ENCODE measurements at regions not wholly inside any gene's neighbourhood (a gene's known extent, or its start where the extent isn't known, plus 50 kb on each side); places are given as distances from the start of the nearest gene placed in this dataset.
"Not testable (repeated sequence)": the region's sequence is repeated elsewhere in the genome, so short reads cannot be mapped to it uniquely, and the experiment has no call there.

DNA sequence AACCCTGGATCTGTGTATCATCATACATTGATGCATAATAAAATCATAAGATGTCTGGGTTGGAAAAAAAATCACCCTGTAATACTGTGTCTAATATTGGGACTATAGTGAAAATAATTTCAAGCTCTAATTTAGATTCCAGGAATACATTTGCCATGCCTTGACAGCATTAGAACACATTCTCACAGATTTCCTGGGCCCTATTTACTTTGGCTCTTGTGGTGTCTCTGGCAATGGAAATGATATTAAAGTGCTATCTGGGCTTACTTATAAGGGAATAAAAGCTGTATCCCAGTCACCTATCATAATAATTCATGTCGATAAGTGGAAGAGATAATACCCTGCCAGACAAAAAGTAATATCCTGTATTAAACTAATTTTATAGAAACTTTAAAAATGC, 472.0 kb downstream of the ZPLD1 start:
- DNase-seq (ENCODE audit: low spot score): no peak

DNA sequence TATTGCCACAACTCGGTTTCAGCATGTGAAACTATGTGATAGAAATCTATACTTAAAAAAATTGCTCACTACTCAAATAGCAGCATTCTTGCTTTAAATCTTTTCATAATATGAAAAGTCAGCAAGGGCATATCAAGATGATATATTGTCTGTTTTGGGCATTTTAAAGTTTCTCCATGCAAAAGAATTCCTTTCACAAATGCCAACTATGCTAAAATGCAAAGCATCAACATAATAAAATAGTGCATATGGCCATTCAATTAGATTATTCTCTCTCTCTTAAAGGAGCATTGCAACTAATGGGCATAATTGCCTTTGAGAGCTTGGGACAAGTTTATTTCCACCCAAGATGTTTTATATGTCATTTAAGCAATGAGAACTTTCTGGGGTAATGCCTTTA, 475.1 kb downstream of the ZPLD1 start:
- no peak for DNase-seq (ENCODE audit: low spot score)

DNA sequence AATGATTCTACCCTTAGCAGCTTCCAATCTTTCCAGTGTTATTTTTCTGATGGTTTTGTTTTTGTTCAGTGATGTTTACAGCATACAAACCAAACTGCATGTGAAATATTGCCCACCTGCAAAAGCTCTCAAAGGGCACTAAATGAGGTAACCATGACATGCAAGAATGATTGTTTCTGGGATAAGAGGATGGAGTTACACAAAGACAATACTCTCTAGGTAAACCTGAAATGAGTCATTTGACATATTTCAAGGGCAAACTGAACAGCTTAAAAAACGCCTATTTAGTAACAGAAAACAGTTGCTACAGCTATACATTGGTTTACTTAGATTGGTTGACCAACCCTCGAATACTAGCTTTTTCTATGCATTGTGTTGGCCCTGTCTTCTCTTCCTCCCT, 481.7 kb downstream of the ZPLD1 start:
- DNase-seq (ENCODE audit: low spot score): no peak

DNA sequence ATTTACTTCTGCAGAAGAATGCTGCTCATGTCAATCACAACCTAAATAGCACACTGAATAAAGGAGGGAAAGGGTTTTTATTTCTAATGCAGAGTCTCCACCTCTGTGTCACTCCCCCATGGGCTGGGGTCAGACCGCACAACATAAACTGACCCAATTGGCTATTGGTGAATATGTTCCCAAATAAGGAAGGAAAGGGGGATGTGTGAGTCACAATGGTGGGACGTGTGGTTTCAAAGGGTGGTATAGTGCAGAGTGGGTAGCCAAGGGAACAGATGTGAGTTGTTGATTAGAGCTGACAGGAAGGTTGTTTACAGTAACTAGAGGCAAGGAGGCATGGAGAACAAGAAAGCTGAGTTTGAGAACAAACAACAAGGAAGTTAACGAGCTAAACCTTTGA, 491.8 kb downstream of the ZPLD1 start:
- DNase-seq (ENCODE audit: low spot score): no peak

DNA sequence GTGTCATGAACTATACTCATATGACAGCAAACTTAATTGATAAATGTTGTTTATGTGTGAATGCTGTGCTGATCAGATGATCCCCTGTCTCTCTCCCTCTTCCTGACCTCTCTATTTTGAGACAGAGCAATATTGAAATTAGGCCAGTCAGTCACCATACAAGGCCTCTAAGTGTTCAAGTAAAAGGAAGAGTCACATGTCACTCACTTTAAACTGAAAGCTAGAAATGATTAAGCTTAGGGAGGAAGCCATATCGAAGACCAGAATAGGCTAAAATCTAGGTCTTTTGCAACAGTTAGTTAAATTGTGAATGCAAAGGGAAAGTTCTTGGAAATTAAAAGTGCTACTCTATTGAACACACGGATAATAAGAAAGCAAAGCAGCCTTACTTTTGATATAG, 498.6 kb downstream of the ZPLD1 start:
- DNase-seq (ENCODE audit: low spot score): no peak

DNA sequence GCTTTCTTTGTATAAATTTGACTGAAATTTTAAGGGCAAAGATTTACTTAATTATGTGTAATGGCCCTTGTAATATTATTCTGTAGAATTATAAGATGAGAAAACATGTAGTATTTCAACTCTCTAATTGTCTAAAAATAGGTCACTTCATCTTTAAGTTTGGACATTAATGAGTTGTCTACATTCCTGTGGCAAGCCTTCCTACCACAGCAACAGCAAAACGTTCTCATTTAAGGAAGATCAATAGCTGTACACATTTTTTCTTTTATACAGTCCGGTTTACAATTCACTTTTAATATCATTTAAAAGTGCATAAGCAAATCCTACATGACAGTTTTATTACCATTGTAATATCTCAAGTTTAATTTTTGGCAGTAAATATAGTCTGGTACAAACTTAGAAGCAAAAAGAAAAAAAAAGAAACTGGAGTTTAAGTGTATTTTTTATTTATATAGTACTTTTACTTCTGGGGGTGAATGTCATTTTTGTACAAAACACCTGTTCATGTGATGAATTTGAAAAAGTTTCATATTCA, 501.8 kb downstream of the ZPLD1 start:
- DNase-seq (ENCODE audit: low spot score): no peak

DNA sequence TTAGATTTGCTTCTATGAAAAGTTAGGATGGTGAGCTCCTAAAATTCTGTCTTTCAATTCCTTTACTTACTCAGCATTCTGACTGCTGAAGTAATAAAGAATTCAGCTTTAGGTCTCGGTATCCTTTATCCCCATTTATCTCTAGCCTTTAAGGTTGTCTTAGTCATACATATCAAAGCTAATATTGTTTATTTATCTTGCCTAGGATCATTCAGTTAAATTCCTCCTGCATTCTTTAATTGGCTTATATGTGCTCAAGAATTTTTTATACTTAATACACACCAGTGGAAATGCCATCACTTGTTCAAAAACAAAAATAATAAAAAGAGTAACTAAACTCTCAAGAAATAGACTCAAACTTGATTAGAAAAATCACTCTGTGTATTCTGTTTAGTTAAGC, 507.0 kb downstream of the ZPLD1 start:
- no peak for DNase-seq (ENCODE audit: low spot score)

DNA sequence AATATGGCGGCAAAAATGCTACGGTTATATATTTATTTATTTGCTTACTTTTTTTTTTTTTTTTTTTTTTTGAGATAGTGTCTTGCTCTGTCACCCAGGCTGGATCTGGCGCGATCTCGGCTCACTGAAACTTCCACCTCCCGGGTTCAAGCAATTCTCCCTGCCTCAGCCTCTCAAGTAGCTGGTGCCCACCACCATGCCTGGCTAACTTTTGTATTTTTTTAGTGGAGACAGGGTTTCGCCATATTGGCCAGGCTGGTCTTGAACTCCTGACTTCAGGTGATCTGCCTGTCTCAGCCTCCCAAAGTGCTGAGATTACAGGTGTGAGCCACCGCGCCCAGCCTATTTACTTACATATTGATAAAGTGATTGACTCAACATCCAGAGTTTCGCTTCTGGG, 511.6 kb downstream of the ZPLD1 start:
- not testable (repeated sequence) for DNase-seq (ENCODE audit: low spot score)

DNA sequence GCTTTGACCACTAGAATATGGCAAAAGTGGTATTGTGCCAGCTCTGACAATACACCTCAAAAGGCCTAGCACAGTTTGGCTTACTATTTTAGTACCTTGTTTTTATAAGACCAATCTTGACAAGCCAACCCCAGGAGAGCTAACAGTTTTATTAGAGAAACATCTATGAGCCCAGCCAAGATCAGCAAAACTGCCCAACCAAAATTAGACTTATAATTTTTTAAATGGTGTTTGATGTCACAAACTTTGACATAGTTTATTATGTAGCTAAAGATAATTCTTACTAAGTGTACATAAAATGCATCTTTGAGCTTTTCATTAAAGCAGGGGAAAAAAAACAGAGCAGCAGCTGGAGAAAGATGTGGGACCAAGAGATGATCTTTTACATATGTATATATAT, 537.5 kb downstream of the ZPLD1 start:
- no peak for DNase-seq (ENCODE audit: low spot score)

DNA sequence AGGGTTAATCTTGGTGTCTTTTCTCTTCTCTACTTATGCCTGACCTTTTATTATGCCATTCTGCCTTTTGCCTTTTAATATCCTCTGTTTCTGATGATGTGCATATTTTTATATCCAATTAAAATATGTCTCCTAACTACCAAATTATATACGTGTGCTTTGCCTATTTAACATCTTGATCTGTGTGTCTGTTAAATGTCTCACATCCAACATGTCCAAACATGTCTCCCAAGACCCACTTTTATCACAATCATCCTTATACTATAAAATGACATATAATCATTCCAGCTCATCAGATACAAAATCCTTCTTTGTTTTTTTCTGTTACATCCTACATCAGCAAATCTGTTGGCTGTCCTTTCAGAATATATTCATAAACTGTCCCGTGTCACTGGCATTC, 539.5 kb downstream of the ZPLD1 start:
- no peak for DNase-seq (ENCODE audit: low spot score)

DNA sequence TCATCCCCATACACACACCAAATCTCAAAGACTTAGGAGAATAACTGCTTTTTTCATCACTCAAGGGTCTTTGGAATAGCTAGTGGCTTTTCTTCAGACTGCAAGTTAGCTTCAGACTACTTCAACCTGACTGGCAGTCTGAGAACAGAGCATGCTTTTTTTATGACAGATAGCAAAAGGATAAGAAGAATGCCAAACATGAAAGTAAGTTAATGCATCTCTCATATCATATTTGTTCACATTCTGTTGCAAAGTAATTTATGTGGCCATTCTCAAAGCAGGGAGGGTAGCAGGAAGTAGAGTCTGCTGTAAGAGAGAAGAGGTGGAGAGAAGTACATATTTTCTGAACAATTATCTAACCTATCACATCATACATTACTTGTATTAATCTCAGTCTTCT, 544.4 kb downstream of the ZPLD1 start:
- DNase-seq (ENCODE audit: low spot score): no peak

DNA sequence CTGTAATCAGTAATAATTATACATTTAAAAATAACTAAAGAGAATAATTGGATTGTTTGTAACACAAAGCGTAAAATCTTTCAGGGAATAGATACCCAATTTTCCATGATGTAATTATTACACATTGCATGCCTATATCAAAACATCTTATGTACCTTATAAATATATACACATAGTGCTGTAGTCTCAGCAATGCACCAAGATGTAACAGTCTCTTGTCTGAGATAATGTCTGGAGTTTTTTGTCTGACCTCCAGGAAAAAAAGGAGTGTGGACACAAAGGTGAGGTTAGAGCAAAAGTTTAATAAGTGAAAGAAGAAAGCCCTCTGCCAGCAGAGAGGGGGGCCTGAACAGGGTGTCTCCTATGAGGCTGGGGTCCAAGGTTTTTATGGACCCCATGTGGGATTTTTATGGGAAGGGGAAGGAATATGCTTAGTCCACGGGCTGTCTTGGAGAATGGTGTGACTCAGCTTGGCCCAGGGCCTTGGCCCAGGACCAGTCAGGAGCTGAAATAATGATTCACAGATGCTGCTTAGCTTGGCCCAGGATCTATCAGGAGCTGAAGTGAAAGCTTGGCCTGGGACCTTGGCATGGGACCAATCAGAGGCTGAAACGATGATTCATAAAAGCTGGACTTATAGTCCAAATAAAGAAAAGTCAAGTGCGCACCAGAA, 545.0 kb downstream of the ZPLD1 start:
- no peak for DNase-seq (ENCODE audit: low spot score)

DNA sequence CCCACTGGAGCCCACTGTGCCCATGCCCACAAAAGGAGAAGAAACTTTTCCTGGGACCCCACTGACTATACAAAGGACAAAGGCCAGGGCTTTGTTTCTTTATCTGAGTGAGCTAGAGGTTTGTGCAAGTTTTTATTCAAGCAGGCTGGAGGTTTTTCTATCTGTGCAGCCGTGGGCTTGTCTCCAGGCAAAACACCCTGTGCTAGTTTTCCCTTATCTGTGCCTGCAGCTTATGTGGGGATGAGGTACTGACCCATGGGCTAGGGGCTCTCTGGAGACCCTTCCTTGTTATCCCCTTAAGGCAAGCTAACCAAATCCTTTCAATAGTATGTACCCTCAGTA, 545.5 kb downstream of the ZPLD1 start:
- DNase-seq (ENCODE audit: low spot score): no peak

DNA sequence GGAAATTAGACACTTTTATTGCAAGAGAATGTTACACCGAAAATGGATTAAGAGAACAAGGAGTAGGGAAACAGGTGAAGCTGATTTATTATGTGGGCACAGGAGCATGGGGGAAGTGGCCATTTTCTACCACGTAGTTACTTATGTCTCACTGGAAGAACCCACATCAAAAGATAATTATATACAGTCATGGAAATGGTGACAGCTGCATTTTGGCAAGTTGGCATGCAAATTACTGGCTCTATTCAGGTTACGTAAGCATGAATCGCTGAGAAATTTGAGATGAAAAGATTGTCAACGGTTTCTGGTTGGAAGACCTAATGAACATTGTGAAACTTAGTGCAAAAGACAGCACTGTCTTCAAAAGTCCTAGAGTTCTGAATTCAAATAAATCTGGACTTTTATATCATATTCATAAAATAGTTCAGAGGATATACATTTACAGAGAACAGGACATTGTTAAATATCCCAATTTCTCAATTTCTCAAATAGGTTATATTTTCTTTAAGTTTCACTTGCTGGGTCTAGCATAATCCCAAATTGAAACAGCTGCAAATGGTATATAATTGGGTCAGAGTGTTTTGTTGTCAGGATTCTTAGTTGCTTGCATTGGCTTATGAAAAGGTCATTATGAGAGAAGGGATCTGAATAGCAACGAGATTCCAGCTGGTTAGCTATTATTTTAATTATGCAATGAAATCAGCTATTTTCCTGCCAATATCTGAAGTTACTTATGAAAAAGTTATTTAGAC, 567.8 kb downstream of the ZPLD1 start:
- no peak for DNase-seq (ENCODE audit: low spot score)

DNA sequence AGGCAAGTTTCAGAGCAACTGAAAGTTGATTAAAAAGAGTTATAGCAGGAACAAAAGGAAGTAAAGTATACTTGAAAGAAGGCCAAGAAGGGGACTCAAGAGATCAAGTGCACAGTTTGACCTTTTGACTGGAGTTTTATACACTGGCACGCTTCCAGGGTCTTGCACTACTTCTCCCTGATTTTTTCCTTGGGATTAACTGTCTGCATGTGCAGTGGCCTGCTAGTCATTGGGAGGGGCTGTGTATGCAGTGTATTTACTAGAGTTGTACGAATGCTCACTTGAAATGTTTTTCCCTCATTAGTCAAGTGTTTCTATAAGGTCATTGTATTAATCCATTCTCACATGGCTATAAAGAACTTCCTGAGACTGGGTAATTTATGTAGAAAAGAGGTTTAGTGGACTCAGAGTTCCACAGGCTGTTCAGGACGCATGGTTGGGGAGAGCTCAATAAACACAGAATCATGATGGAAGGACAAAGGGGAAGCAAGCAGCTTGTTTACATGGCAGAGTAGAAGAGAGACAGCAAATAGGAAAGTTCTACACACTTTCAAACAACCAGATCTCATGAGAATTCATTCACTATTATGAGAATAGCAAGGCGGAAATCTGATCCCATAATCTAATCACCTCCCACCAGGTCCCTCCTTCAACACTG, 571.8 kb downstream of the ZPLD1 start:
- DNase-seq (ENCODE audit: low spot score): no peak

DNA sequence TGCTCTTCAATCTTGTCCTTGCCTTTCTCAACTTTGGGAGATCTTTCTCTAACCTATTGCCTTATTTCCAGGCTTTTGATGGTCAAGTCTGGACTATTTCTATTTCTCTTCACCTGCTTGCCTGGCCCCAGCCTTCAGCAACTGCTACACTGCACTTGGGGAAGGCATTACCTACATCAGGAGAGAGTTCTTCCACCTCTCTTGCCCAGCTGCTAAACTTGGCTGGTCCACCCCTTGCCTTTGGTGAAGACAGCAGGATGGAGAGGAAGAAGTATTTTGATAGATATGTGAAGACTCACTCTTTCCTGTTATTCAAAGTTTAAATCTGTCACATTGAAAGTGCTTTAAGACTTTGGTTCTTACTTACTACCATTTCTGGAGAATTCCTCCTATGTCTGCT, 574.8 kb downstream of the ZPLD1 start:
- DNase-seq (ENCODE audit: low spot score): no peak

DNA sequence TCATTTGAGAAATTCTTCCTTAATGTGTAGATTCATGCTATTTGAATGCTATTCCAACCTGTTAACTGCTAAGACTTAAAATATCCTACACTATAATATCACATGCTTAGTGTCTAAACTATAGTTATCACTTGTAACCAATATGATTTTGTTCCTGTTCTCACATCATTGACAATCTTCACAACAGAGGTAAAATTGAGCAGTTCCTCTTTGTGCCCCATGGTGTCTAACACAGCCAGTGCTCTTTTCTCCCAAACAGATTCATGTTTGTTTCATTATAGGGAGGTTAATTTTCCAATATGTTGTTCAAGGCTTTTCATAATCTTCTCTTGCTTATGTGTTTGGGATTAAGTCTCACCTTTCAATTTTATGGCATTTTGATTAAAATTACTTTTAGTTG, 591.1 kb downstream of the ZPLD1 start:
- DNase-seq (ENCODE audit: low spot score): no peak

DNA sequence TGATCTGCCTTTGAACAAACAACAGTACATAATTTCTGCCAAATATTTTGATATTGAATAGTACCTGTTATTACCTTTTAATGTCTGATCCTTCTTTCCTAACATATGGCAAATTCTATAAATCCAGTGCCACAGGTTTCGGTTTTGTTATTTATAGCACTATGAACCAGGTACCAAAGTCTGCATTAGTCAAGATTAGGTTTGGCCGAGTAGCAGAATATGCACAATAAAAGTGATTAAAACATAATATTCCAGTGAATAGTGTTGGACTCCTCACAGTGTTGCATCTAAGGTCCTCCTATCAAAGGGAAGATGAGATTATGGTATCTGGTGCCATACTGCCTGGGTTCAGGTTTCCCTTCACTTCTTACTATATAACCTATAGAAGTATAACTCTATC, 599.0 kb downstream of the ZPLD1 start:
- DNase-seq (ENCODE audit: low spot score): no peak

DNA sequence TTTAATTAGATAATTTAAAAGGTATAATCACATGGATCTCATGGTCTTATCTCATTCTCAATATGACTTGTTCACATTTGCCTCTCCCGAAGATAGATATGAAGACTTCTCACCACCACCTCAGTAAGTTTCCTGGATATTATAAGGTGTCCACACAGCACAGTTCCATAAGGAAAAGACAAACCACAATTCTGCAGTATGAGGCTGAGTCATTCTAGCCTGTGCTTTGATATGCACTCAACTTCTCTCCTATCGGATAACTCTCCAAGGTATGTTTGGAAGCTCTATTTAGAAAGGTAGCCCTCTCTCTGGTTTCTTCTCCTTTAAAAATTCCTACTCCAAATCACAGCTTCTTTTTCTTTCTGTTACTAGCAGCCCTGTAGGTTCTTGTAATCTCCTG, 612.8 kb downstream of the ZPLD1 start:
- DNase-seq (ENCODE audit: low spot score): no peak

DNA sequence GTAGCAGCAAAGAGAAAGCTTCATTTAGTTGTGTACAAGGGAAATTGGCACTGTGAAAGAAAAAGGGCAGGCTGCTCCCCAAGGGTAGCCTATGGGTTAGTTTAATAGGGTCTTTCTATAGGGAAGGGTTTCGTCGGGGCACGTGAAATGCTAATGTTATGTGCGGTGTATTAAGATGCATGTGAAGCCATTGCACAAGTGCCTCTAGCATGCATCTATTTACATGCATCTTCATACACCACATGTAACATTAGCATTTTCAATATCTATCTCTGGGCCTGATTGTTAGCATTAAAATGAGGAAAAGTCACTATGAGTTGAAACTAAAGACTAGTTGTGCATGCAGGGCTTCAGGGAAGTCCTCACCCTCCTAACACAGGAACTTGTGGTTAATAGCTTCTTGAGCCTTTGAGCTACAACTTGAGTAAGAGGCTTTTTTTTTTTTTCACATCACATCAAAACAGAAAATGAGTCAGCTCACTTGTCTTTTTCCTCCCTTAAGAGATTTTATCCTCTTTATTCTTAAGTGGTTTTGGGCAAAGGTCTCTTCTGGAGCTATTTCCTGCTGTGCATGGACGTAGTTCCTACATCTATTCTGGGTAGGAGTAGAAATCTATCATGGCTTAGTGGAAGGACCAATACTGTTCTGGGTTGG, 613.4 kb downstream of the ZPLD1 start:
- DNase-seq (ENCODE audit: low spot score): no peak

DNA sequence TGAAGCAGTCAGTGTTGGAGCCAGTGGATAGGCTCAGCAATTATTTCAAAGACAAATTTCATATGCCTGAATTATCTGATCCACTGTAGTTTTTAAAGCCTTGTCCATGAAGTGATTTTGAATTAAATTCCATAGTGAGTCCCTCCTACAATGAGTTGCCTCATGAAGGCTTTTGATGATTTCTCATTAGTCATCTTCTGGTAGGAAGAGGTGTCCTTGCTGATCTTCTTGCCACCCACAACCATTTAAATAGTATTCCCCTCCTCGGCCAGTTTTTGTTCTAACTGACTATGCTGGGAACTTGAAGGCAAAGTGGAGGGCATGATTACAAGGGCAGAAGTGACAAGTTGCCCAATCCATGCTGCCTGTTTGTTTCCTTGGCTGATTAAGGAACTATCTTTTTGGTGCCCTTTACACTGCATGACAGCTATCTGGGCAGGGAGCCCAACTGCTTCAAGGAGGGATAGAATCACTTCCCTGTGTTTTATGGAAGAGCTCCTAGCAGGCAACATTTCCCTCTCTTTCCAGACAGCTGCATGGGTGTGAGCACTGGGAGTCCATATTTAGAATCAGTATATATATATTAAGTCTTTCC, 617.5 kb downstream of the ZPLD1 start:
- DNase-seq (ENCODE audit: low spot score): no peak

DNA sequence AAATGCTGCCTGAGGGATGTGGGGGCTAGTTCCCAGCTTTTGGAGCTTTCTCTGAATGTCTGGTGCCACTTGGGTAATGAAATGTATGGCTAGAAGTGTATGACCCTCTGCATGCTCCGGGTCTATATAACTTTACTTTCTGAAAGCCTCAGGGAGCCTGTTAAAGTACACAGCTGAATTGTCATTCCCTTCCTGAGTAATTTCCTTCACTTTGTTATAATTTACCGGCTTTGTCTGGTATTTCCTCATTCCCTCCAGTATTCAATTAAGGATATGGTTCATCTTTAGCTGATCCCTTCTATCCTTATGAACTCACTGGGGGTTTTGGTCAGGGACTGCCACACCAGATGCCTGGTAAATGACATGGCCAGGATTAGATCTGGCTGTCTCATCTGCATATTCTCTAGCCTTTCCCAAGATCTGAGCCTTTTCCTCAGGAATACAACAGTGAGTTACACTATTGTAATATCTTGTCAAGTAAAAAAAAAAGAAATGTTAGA, 620.3 kb downstream of the ZPLD1 start:
- DNase-seq (ENCODE audit: low spot score): no peak

All from LoVo (cell line).